ENCODE measurements at regions not wholly inside any gene's neighbourhood (a gene's known extent, or its start where the extent isn't known, plus 50 kb on each side); places are given as distances from the start of the nearest gene placed in this dataset.

DNA sequence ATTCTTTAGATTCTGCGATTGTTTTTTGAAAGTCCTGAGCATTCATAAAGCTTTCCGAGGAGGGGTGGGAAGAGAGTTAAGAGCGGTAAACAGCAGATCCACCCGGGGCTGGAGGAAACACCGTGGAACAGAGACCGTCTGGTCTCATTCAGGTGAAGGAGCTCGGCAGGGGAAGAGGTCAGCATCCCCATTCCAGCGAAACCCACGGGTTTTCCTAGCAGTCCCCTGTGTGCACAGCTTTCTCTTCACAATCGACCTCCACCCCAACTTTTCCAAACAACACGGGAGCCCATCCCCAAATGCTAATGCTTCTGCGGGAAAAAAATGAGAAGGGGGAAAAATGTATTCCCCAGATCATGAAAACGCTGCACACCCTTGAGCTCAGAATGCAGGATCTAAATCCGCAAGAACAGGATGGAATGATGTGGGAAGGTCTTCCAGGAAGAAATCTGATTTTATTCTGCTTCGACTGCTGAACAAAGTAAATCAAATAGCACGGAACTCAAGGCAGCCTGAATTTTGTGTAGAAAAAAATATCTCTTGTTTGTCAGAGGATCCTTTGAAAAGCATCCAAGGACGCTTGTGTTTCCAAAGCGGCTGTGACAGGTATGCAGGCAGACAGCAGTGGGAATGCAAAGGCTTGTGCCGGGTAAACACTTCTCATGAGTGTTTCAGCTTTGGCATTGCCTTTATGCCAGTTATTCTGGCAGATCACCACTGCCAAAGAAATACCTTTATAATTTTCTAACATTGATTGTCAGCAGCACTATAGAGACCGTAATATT, 128.8 kb downstream of the NDUFA12 start:
- no peak overlapping the region; the same call in 1 of the 2 replicates for H3K4me2 ChIP-seq (ENCODE audit: low read depth, low read length)
- DNase-seq (ENCODE audit: low spot score), result no peak
- in situ Hi-C loops (cut with HindIII; ENCODE audit: extremely low pct_ligation_motif_present, low pct_unique_long_range_greater_than_20kb) (no loop called here), intact Hi-C loops (cut with micrococcal nuclease; ENCODE audit: unreplicated experiment) (loop anchor here (5.0 kb wide), 2 partner anchors 108 to 1613 kb away; partner anchors contain the start of gene CFAP54)
- FAIRE-seq, result no peak
- WGBS (ENCODE audit: low lambda C conversion rate), result 27% methylated on average over 20 of the region's 20 CpGs
- H2AFZ ChIP-seq (ENCODE audit: low read length), result no peak overlapping the region
- peaks cover 3 to 43% of the 10 kb centered on the region in 2 experiments for H3K27me3 ChIP-seq (ENCODE audit: control insufficient read depth in 1 of 2, insufficient read depth in 2 of 2, low read length in 2 of 2)
- H3K79me2 ChIP-seq (ENCODE audit: insufficient read depth, low read length), result no peaks in the 10 kb centered on the region
- no peaks in the 10 kb centered on the region; the same call in 1 of the 2 replicates for H4K20me1 ChIP-seq (ENCODE audit: insufficient read depth, low read length)
- no peak for TF ChIP-seq ZNF546 (CRISPR knock-in tag; conservative IDR thresholded peaks at IDR 0.05)
- TF ChIP-seq TAF15 (IDR thresholded peaks at IDR 0.05; ENCODE audit: low read depth, low read length, poor library complexity, severe bottlenecking), result no peak
- no peak for TF ChIP-seq TEAD3 (CRISPR knock-in tag; optimal IDR thresholded peaks at IDR 0.05; ENCODE audit: borderline replicate concordance)
- TF ChIP-seq, protein P1, sequence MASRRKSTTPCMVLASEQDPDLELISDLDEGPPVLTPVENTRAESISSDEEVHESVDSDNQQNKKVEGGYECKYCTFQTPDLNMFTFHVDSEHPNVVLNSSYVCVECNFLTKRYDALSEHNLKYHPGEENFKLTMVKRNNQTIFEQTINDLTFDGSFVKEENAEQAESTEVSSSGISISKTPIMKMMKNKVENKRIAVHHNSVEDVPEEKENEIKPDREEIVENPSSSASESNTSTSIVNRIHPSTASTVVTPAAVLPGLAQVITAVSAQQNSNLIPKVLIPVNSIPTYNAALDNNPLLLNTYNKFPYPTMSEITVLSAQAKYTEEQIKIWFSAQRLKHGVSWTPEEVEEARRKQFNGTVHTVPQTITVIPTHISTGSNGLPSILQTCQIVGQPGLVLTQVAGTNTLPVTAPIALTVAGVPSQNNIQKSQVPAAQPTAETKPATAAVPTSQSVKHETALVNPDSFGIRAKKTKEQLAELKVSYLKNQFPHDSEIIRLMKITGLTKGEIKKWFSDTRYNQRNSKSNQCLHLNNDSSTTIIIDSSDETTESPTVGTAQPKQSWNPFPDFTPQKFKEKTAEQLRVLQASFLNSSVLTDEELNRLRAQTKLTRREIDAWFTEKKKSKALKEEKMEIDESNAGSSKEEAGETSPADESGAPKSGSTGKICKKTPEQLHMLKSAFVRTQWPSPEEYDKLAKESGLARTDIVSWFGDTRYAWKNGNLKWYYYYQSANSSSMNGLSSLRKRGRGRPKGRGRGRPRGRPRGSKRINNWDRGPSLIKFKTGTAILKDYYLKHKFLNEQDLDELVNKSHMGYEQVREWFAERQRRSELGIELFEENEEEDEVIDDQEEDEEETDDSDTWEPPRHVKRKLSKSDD (CRISPR knock-in tag; IDR thresholded peaks at IDR 0.05; ENCODE audit: low read depth), result no peak
- no peak for TF ChIP-seq MIXL1 (CRISPR knock-in tag; IDR thresholded peaks at IDR 0.05)
- TF ChIP-seq RBAK (CRISPR knock-in tag; IDR thresholded peaks at IDR 0.05), result no peak
- TF ChIP-seq, protein P2, sequence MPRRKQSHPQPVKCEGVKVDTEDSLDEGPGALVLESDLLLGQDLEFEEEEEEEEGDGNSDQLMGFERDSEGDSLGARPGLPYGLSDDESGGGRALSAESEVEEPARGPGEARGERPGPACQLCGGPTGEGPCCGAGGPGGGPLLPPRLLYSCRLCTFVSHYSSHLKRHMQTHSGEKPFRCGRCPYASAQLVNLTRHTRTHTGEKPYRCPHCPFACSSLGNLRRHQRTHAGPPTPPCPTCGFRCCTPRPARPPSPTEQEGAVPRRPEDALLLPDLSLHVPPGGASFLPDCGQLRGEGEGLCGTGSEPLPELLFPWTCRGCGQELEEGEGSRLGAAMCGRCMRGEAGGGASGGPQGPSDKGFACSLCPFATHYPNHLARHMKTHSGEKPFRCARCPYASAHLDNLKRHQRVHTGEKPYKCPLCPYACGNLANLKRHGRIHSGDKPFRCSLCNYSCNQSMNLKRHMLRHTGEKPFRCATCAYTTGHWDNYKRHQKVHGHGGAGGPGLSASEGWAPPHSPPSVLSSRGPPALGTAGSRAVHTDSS (CRISPR knock-in tag; conservative IDR thresholded peaks at IDR 0.05), result no peak
- TF ChIP-seq SIN3A (IDR thresholded peaks at IDR 0.05; ENCODE audit: borderline replicate concordance, low read depth, low read length), result no peak
- no peak for TF ChIP-seq ZNF383 (CRISPR knock-in tag; IDR thresholded peaks at IDR 0.05; ENCODE audit: borderline replicate concordance)
- no peak for TF ChIP-seq ZNF17 (CRISPR knock-in tag; IDR thresholded peaks at IDR 0.05)
- TF ChIP-seq NCOR1 (IDR thresholded peaks at IDR 0.05; ENCODE audit: borderline replicate concordance, low read length), result no peak
- TF ChIP-seq, protein P3, sequence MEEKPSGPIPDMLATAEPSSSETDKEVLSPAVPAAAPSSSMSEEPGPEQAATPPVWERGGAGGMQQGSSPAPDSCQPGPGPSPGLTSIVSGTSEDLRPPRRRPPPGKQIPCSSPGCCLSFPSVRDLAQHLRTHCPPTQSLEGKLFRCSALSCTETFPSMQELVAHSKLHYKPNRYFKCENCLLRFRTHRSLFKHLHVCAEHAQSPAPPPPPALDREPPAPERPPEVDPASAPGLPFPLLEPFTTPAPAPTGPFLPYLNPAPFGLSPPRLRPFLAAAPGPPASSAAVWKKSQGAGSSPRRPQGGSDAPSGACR (CRISPR knock-in tag; IDR thresholded peaks at IDR 0.05), result no peak
- TF ChIP-seq ZNF460 (CRISPR knock-in tag; IDR thresholded peaks at IDR 0.05; ENCODE audit: borderline replicate concordance), result no peak
- TF ChIP-seq ZNF776 (CRISPR knock-in tag; IDR thresholded peaks at IDR 0.05), result no peak
- TF ChIP-seq ZNF335 (CRISPR knock-in tag; IDR thresholded peaks at IDR 0.05), result no peak
- H3K27ac ChIP-seq (ENCODE audit: extremely low read length, insufficient read depth, low read length), result no peak overlapping the region
- no peaks in the 10 kb centered on the region for H3K36me3 ChIP-seq (replicated peaks in 1 of 2; ENCODE audit: control insufficient read depth in 1 of 2, insufficient read depth in 2 of 2, low read length in 2 of 2)
- no peak overlapping the region for H3K9ac ChIP-seq (ENCODE audit: insufficient read depth, low read depth, low read length)
- POLR2A ChIA-PET, result no interaction called here
- H3K4me3 ChIP-seq (replicated peaks in 1 of 3; ENCODE audit: insufficient read depth in 1 of 3, low read depth in 2 of 3, low read length in 3 of 3), result no peak overlapping the region
- no TSS peak for BruUV-seq (replicated peaks)
- H3K4me1 ChIP-seq (ENCODE audit: insufficient read depth, low read length), result no peaks in the 10 kb centered on the region
- no peaks in the 10 kb centered on the region for H3K9me3 ChIP-seq (ENCODE audit: low read length)
- CTCF ChIA-PET (ENCODE audit: low intra/inter-chr PET ratio, low total read pairs), result no interaction called here
- ATAC-seq, result peak; percentile 37
